ENCODE measurements at regions not wholly inside any gene's neighbourhood (a gene's known extent, or its start where the extent isn't known, plus 50 kb on each side); places are given as distances from the start of the nearest gene placed in this dataset.

DNA sequence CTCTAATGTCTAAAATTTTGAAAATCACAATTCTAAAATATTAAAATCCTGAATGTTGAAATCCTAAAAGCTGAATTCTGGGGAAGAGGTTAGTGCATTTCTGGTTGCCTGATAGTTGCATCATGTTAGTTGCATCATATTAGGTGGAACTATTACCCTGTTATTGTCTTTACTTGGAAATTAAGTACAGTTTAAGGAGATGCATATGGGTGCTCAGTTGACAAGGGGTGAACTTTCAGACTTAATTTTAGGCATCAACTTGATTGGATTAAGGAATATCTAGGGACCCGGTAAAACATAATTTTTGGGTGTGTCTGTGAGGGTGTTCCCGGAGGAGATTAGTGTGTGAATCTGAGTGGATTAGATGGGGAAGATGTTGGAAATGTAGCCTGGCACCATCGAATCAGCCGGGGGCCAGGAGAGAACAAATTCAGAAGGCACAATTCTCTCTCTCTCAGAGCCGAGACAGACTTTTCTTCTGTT is 409.8 kb downstream of the PLCL1 start:
- no peak for DNase-seq (ENCODE audit: extremely low read depth, low read depth)
- TF ChIP-seq, protein P1, sequence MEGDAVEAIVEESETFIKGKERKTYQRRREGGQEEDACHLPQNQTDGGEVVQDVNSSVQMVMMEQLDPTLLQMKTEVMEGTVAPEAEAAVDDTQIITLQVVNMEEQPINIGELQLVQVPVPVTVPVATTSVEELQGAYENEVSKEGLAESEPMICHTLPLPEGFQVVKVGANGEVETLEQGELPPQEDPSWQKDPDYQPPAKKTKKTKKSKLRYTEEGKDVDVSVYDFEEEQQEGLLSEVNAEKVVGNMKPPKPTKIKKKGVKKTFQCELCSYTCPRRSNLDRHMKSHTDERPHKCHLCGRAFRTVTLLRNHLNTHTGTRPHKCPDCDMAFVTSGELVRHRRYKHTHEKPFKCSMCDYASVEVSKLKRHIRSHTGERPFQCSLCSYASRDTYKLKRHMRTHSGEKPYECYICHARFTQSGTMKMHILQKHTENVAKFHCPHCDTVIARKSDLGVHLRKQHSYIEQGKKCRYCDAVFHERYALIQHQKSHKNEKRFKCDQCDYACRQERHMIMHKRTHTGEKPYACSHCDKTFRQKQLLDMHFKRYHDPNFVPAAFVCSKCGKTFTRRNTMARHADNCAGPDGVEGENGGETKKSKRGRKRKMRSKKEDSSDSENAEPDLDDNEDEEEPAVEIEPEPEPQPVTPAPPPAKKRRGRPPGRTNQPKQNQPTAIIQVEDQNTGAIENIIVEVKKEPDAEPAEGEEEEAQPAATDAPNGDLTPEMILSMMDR (IDR thresholded peaks at IDR 0.05; ENCODE audit: low read depth, low read length) = no peak

DNA sequence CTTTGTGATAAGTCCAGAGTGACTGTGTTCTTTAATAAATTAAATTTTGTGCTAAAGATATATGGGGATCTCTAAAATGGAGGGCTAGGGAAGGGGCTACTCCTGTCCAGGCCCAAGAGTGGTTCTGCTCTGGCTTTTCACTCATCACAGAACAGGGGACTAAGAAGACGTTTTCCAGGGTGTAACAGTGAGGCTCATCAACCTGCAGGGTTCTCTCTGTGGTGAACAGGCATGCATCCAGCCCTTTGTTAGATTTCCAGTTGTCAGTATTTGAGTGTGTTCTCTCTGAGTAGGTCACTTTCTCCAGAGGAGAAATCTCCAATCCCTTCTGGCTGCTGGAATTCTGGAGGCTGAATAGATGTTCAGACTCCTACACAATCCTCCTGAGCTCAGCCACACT is 408.9 kb downstream of the PLCL1 start:
- TF ChIP-seq, protein P1 (IDR thresholded peaks at IDR 0.05; ENCODE audit: low read depth, low read length) = no peak
- DNase-seq (ENCODE audit: extremely low read depth, low read depth) = no peak

DNA sequence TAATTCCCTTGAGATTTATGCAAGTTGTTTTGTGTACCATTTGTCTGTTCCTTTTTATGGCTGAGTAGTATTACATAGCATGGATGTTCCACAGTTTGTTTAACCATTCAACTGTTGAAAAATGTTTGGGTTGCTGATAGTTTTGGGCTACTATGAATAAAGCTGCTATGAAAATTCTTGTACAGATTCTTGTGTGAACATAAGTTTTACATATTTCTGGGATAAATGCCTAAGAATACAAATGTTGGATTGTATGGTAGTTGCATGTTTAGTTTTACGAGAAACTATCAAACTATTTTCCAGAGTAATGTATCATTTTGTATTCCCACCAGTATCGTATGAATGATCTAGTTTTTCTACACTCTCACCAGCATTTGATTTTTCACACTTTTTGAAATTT is 407.3 kb downstream of the PLCL1 start:
- TF ChIP-seq, protein P1 (IDR thresholded peaks at IDR 0.05; ENCODE audit: low read depth, low read length) = no peak
- no peak for DNase-seq (ENCODE audit: extremely low read depth, low read depth)

DNA sequence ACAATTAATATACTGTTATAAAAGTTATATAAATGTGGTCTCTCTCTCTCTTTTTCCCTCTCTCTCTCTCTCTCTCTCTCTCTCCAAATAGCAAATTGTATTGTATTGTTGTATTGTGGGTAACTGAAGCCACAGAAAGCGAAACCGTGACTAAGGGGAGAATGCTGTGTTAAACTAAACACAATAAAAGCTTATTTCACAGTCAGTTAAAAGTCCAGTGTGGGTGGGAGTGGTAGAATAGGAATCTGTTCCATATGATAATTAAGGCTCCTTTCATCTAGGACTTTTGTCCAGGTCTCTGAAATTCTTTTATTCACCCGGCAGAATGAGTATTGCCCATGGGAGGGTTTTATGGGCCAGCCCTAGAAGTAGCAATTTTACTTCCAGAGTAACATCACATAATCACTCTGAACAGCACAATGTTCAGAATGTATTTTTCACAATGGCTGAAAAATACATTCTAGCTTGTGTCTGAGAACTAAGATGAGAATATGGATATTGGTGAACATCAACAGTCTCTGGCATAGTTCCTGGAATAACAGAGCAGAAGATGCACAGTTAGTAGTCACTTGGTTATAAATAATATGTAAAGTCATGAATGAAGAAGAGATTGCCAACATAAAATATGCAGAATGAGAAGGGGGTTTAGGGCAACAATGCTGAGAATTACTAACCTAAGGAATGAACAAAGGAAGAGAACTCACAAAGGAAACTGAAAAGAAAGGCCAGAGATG is 399.1 kb downstream of the PLCL1 start:
- no peak for DNase-seq (ENCODE audit: extremely low read depth, low read depth)
- TF ChIP-seq, protein P1 (IDR thresholded peaks at IDR 0.05; ENCODE audit: low read depth, low read length) = no peak
